GM18508 (cell line): ENCODE measurements at regions not wholly inside any gene's neighbourhood (a gene's known extent, or its start where the extent isn't known, plus 50 kb on each side); places are given as distances from the start of the nearest gene placed in this dataset.
"Not testable (repeated sequence)": the region's sequence is repeated elsewhere in the genome, so short reads cannot be mapped to it uniquely, and the experiment has no call there.

Experiments used
- ATAC-seq: cut with Tn5 transposase; IDR thresholded peaks from one replicate; pipeline ENCODE4 v1.9.1; 2021; ENCODE audit warnings: moderate number of reproducible peaks; ENCODE audit not compliant: insufficient read depth, unreplicated experiment

- ATAC-seq, result no peak
Measured at GRCh38 chr3:95758707-95759106, 1055.7 kb upstream of the EPHA6 start.

GRCh38 chr3:95759614-95760301, 1054.6 kb upstream of the EPHA6 start:
- no peak for ATAC-seq

GRCh38 chr3:95775486-95776094, 1038.8 kb upstream of the EPHA6 start:
- no peak for ATAC-seq

- no peak for ATAC-seq
Measured at GRCh38 chr3:95781598-95781997, 1032.8 kb upstream of the EPHA6 start.

GRCh38 chr3:95789111-95789510, 1025.3 kb upstream of the EPHA6 start:
- ATAC-seq, result no peak

- ATAC-seq, result no peak
Measured at GRCh38 chr3:95797081-95797480, 1017.3 kb upstream of the EPHA6 start.

GRCh38 chr3:95798628-95799027, 1015.8 kb upstream of the EPHA6 start:
- ATAC-seq, result no peak

- no peak for ATAC-seq
Measured at GRCh38 chr3:95810462-95810861, 1003.9 kb upstream of the EPHA6 start.

GRCh38 chr3:95813244-95813643, 1001.1 kb upstream of the EPHA6 start:
- no peak for ATAC-seq

GRCh38 chr3:95815828-95816227, 998.6 kb upstream of the EPHA6 start:
- no peak for ATAC-seq

GRCh38 chr3:95826419-95826818, 988.0 kb upstream of the EPHA6 start:
- no peak for ATAC-seq

- no peak for ATAC-seq
Measured at GRCh38 chr3:95832146-95832545, 982.2 kb upstream of the EPHA6 start.

GRCh38 chr3:95860628-95861027, 953.8 kb upstream of the EPHA6 start:
- ATAC-seq, result not testable (repeated sequence)

GRCh38 chr3:95883801-95884200, 930.6 kb upstream of the EPHA6 start:
- ATAC-seq, result no peak

- ATAC-seq, result no peak
Measured at GRCh38 chr3:95886616-95887015, 927.8 kb upstream of the EPHA6 start.

GRCh38 chr3:95887114-95887513, 927.3 kb upstream of the EPHA6 start:
- ATAC-seq, result no peak

- ATAC-seq, result no peak
Measured at GRCh38 chr3:95894820-95895219, 919.6 kb upstream of the EPHA6 start.

GRCh38 chr3:95899494-95899893, 914.9 kb upstream of the EPHA6 start:
- ATAC-seq, result no peak

GRCh38 chr3:95899911-95900310, 914.5 kb upstream of the EPHA6 start:
- ATAC-seq, result no peak

GRCh38 chr3:95901948-95902347, 912.4 kb upstream of the EPHA6 start:
- no peak for ATAC-seq

- ATAC-seq, result no peak
Measured at GRCh38 chr3:95905182-95905581, 909.2 kb upstream of the EPHA6 start.

GRCh38 chr3:95911767-95912166, 902.6 kb upstream of the EPHA6 start:
- no peak for ATAC-seq
